ENCODE measurements at regions not wholly inside any gene's neighbourhood (a gene's known extent, or its start where the extent isn't known, plus 50 kb on each side); places are given as distances from the start of the nearest gene placed in this dataset.

- TF ChIP-seq, protein P1, sequence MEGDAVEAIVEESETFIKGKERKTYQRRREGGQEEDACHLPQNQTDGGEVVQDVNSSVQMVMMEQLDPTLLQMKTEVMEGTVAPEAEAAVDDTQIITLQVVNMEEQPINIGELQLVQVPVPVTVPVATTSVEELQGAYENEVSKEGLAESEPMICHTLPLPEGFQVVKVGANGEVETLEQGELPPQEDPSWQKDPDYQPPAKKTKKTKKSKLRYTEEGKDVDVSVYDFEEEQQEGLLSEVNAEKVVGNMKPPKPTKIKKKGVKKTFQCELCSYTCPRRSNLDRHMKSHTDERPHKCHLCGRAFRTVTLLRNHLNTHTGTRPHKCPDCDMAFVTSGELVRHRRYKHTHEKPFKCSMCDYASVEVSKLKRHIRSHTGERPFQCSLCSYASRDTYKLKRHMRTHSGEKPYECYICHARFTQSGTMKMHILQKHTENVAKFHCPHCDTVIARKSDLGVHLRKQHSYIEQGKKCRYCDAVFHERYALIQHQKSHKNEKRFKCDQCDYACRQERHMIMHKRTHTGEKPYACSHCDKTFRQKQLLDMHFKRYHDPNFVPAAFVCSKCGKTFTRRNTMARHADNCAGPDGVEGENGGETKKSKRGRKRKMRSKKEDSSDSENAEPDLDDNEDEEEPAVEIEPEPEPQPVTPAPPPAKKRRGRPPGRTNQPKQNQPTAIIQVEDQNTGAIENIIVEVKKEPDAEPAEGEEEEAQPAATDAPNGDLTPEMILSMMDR (IDR thresholded peaks at IDR 0.05; ENCODE audit: low read depth, low read length, poor library complexity, severe bottlenecking): no peak
- TF ChIP-seq EZH2phosphoT487 (IDR thresholded peaks at IDR 0.05; ENCODE audit: borderline replicate concordance, low read length): no peak
Measured at GRCh38 chr16:59586331-59586730, 852.2 kb upstream of the GOT2 start.

Measured in DOHH2 (cell line).